GM12874 (cell line): ENCODE measurements at regions not wholly inside any gene's neighbourhood (a gene's known extent, or its start where the extent isn't known, plus 50 kb on each side); places are given as distances from the start of the nearest gene placed in this dataset.

ENCODE experiments used
- CTCF ChIP-seq: IDR thresholded peaks from 2 replicates; pipeline ENCODE4 v1.5.1; 2011; ENCODE audit warnings: low read depth, mild to moderate bottlenecking, control low read depth, low read length, moderate library complexity; ENCODE audit not compliant: insufficient read depth

GRCh38 chr11:70512716-70513115, 114.4 kb downstream of the CTTN start:
- no peak for TF ChIP-seq CTCF

GRCh38 chr11:70517203-70517602, 118.9 kb downstream of the CTTN start:
- no peak for TF ChIP-seq CTCF

- TF ChIP-seq CTCF, result no peak
Observed at GRCh38 chr11:70517988-70518907, 119.9 kb downstream of the CTTN start.

GRCh38 chr11:70519117-70519516, 120.8 kb downstream of the CTTN start:
- no peak for TF ChIP-seq CTCF

GRCh38 chr11:70521475-70522308, 123.4 kb downstream of the CTTN start:
- no peak for TF ChIP-seq CTCF

- no peak for TF ChIP-seq CTCF
Observed at GRCh38 chr11:70522309-70522592, 123.9 kb downstream of the CTTN start.

- TF ChIP-seq CTCF, result no peak
Observed at GRCh38 chr11:70522593-70523311, 124.4 kb downstream of the CTTN start.
